HS-27A (cell line): ENCODE measurements at regions not wholly inside any gene's neighbourhood (a gene's known extent, or its start where the extent isn't known, plus 50 kb on each side); places are given as distances from the start of the nearest gene placed in this dataset.
A peak's percentile ranks its signal among the peaks of the same experiment; 100 is the strongest.
"Not testable (repeated sequence)": the region's sequence is repeated elsewhere in the genome, so short reads cannot be mapped to it uniquely, and the experiment has no call there.

Source experiments
- DNase-seq: peaks from one replicate; pipeline ENCODE4 v3.0.0-alpha.2; 2012; ENCODE audit warnings: low read depth, missing footprints

GRCh38 chr2:132068407-132068806 is 93.3 kb downstream of the ANKRD30BL start:
- not testable (repeated sequence) for DNase-seq

- not testable (repeated sequence) for DNase-seq
These were observed 96.4 kb downstream of the ANKRD30BL start for GRCh38 chr2:132065391-132065790.

- not testable (repeated sequence) for DNase-seq
These were observed 122.0 kb downstream of the ANKRD30BL start for GRCh38 chr2:132039609-132040236.

- not testable (repeated sequence) for DNase-seq
These were observed 122.9 kb downstream of the ANKRD30BL start for GRCh38 chr2:132038883-132039235.

- DNase-seq, result no peak
These were observed 123.4 kb downstream of the ANKRD30BL start for GRCh38 chr2:132038179-132038882.

- no peak for DNase-seq
These were observed 124.1 kb downstream of the ANKRD30BL start for GRCh38 chr2:132037527-132038178.

GRCh38 chr2:132034646-132035045 is 127.1 kb downstream of the ANKRD30BL start:
- no peak for DNase-seq

GRCh38 chr2:132033949-132034348 is 127.8 kb downstream of the ANKRD30BL start:
- no peak for DNase-seq

GRCh38 chr2:132033365-132033764 is 128.4 kb downstream of the ANKRD30BL start:
- DNase-seq, result no peak

- DNase-seq, result not testable (repeated sequence)
These were observed 149.7 kb downstream of the ANKRD30BL start for GRCh38 chr2:132012046-132012445.

- no peak for DNase-seq
These were observed 151.8 kb downstream of the ANKRD30BL start for GRCh38 chr2:132009874-132010521.

- no peak for DNase-seq
These were observed 152.4 kb downstream of the ANKRD30BL start for GRCh38 chr2:132009177-132009873.

GRCh38 chr2:131990751-131991150 is 171.0 kb downstream of the ANKRD30BL start:
- not testable (repeated sequence) for DNase-seq

GRCh38 chr2:131966671-131967070 is 195.1 kb downstream of the ANKRD30BL start:
- DNase-seq, result not testable (repeated sequence)

GRCh38 chr2:131966256-131966655 is 195.5 kb downstream of the ANKRD30BL start:
- DNase-seq, result no peak

- not testable (repeated sequence) for DNase-seq
These were observed 203.6 kb downstream of the ANKRD30BL start for GRCh38 chr2:131958019-131958609.

GRCh38 chr2:131948641-131949040 is 213.1 kb downstream of the ANKRD30BL start:
- DNase-seq, result not testable (repeated sequence)

- peak; percentile 1 for DNase-seq
These were observed 238.5 kb downstream of the ANKRD30BL start for GRCh38 chr2:131923287-131923686.

- not testable (repeated sequence) for DNase-seq
These were observed 238.9 kb downstream of the ANKRD30BL start for GRCh38 chr2:131922854-131923253.
